IMR-90 (cell line): ENCODE measurements at regions not wholly inside any gene's neighbourhood (a gene's known extent, or its start where the extent isn't known, plus 50 kb on each side); places are given as distances from the start of the nearest gene placed in this dataset.
A peak's percentile ranks its signal among the peaks of the same experiment; 100 is the strongest.

Source experiments
- ATAC-seq: fragments of 200-7000 bp; cut with Tn5 transposase; 2 replicates; pipeline ENCODE4 v1.9.1; 2020; ENCODE audit warnings: low read depth, mild to moderate bottlenecking, moderate library complexity
- BruUV-seq: library from RNA; stranded (reverse); fragments of 400-500 nt; replicated peaks from 2 replicates; lab custom pipeline; 2021; lab: Mats Ljungman, UMichigan
- CTCF ChIA-PET: fragments of 300-600 bp; formaldehyde crosslinking; extraction: SDS; loops from one replicate; lab custom pipeline; 2021; ENCODE audit warnings: antibody characterized with exemption; lab: Yijun Ruan, JAX
- POLR2A ChIA-PET: fragments of 300-600 bp; sonication (Branson Sonifier 250); formaldehyde crosslinking; loops from one replicate; lab custom pipeline; 2022; ENCODE audit warnings: antibody characterized with exemption; ENCODE audit not compliant: unreplicated experiment; lab: Charles Lee
- DNase-seq: peaks from one replicate; pipeline ENCODE4 v3.0.0; 2013
- H2AFZ ChIP-seq: replicated peaks from 2 replicates; pipeline ENCODE3; 2013; ENCODE audit warnings: low read length, mild to moderate bottlenecking; ENCODE audit not compliant: poor library complexity
- H2AK5ac ChIP-seq: 2 replicates; pipeline ENCODE4 v1.6.1; 2013; ENCODE audit warnings: low read depth, low read length, inconsistent platforms
- H2AK9ac ChIP-seq: replicated peaks from 2 replicates; pipeline ENCODE3; 2013; ENCODE audit warnings: mild to moderate bottlenecking, low read depth, low read length, moderate library complexity; ENCODE audit not compliant: poor library complexity
- H2BK120ac ChIP-seq: 2 replicates; pipeline ENCODE4 v1.6.1; 2013; ENCODE audit warnings: low read depth, low read length, inconsistent platforms
- H2BK15ac ChIP-seq: 3 replicates; pipeline ENCODE4 v1.6.1; 2013; ENCODE audit warnings: low read depth, low read length, inconsistent platforms
- H2BK20ac ChIP-seq: 2 replicates; pipeline ENCODE4 v1.6.1; 2013; ENCODE audit warnings: low read depth, mild to moderate bottlenecking, inconsistent platforms, low read length, moderate library complexity
- H2BK5ac ChIP-seq: 2 replicates; pipeline ENCODE4 v1.6.1; 2013; ENCODE audit warnings: mild to moderate bottlenecking, low read depth, low read length, inconsistent platforms; ENCODE audit not compliant: poor library complexity, severe bottlenecking
- H3K14ac ChIP-seq: replicated peaks from 2 replicates; pipeline ENCODE4 v1.6.1; 2013; ENCODE audit warnings: low read depth, low read length, inconsistent platforms
- H3K18ac ChIP-seq: 2 replicates; pipeline ENCODE4 v1.6.1; 2013; ENCODE audit warnings: low read depth, low read length, control low read depth
- H3K23ac ChIP-seq: 2 replicates; pipeline ENCODE4 v1.6.1; 2013; ENCODE audit warnings: low read depth, low read length, inconsistent platforms
- H3K27ac ChIP-seq: 2 replicates; pipeline ENCODE4 v1.5.1; 2013; ENCODE audit warnings: mild to moderate bottlenecking, control low read depth, low read length; ENCODE audit not compliant: insufficient read depth
- H3K27me3 ChIP-seq: 2 replicates; pipeline ENCODE4 v1.6.1; 2013; ENCODE audit warnings: low read length; ENCODE audit not compliant: control insufficient read depth, insufficient read depth
- H3K36me3 ChIP-seq: 2 replicates; pipeline ENCODE4 v1.6.1; 2013; ENCODE audit warnings: low read length, mixed read lengths; ENCODE audit not compliant: control insufficient read depth, insufficient read depth
- H3K4ac ChIP-seq: 2 replicates; pipeline ENCODE4 v1.6.1; 2013; ENCODE audit warnings: low read depth, low read length, inconsistent platforms
- H3K4me1 ChIP-seq: 2 replicates; pipeline ENCODE4 v1.6.1; 2013; ENCODE audit warnings: low read length, mixed read lengths; ENCODE audit not compliant: control insufficient read depth, insufficient read depth
- H3K4me2 ChIP-seq: 2 replicates; pipeline ENCODE4 v1.6.1; 2013; ENCODE audit warnings: low read depth, mild to moderate bottlenecking, control low read depth, low read length, moderate library complexity
- H3K4me3 ChIP-seq: 2 replicates; pipeline ENCODE4 v1.5.1; 2013; ENCODE audit warnings: low read depth, mild to moderate bottlenecking, control low read depth, low read length, moderate library complexity; ENCODE audit not compliant: insufficient read depth
- H3K56ac ChIP-seq: 2 replicates; pipeline ENCODE4 v1.6.1; 2013; ENCODE audit warnings: low read length, inconsistent platforms; ENCODE audit not compliant: insufficient read depth; ENCODE audit errors: extremely low read depth
- H3K79me1 ChIP-seq, 2 experiments: 2 replicates each; pipeline ENCODE4 v1.6.1; 2013; ENCODE audit warnings: low read length in 2 of 2, inconsistent platforms in 1 of 2, low read depth in 1 of 2
- H3K9ac ChIP-seq: 2 replicates; pipeline ENCODE4 v1.6.1; 2013; ENCODE audit warnings: low read depth, low read length, control low read depth
- H3K9me1 ChIP-seq: 2 replicates; pipeline ENCODE4 v1.6.1; 2013; ENCODE audit warnings: low read length, inconsistent platforms; ENCODE audit not compliant: insufficient read depth
- H3K9me3 ChIP-seq: 2 replicates; pipeline ENCODE4 v1.6.1; 2013; ENCODE audit warnings: low read length; ENCODE audit not compliant: control insufficient read depth, insufficient read depth
- H4K20me1 ChIP-seq: 2 replicates; pipeline ENCODE4 v1.6.1; 2013; ENCODE audit warnings: low read length, inconsistent platforms; ENCODE audit not compliant: insufficient read depth
- H4K5ac ChIP-seq: 2 replicates; pipeline ENCODE4 v1.6.1; 2013; ENCODE audit warnings: mild to moderate bottlenecking, low read depth, low read length, control low read depth
- H4K8ac ChIP-seq, 2 experiments: 2 replicates each; pipeline ENCODE4 v1.6.1; 2013; ENCODE audit warnings: low read depth in 2 of 2, low read length in 2 of 2, control low read depth in 1 of 2, inconsistent platforms in 1 of 2
- H4K91ac ChIP-seq: 2 replicates; pipeline ENCODE4 v1.6.1; 2013; ENCODE audit warnings: low read depth, low read length, inconsistent platforms; ENCODE audit not compliant: insufficient read depth
- BHLHE40 ChIP-seq: fragments of 150-350 bp; IDR thresholded peaks from 2 replicates; pipeline ENCODE4 v1.6.1; 2016; ENCODE audit warnings: mild to moderate bottlenecking, low read depth, low read length
- MAFK ChIP-seq: IDR thresholded peaks from 2 replicates; pipeline ENCODE4 v1.6.1; 2012; ENCODE audit warnings: low read depth, low read length, improper control_type of control experiment
- POLR2A ChIP-seq: IDR thresholded peaks from 2 replicates; pipeline ENCODE4 v1.6.1; 2012; ENCODE audit warnings: mild to moderate bottlenecking, low read depth, low read length
- WGBS, 2 experiments: methylation state at CpG; one replicate each; pipeline versions ENCODE4 v1.1.5 to v1.1.7; 2013; ENCODE audit warnings: missing lambda C conversion rate in 2 of 2; ENCODE audit not compliant: insufficient read length in 1 of 2; ENCODE audit errors: extremely low coverage in 2 of 2; 5-methylcytosine and 5-hydroxymethylcytosine counted together
- dilution Hi-C: fragments of 300-500 bp; cut with HindIII; formaldehyde crosslinking; loops from one replicate; pipeline ENCODE4 v1.14.3; 2018; ENCODE audit warnings: low sequenced_read_pairs; ENCODE audit not compliant: unreplicated experiment
- in situ Hi-C: fragments of 300-500 bp; cut with MboI; formaldehyde crosslinking; loops from 3 replicates; pipeline ENCODE4 v1.14.3; 2019; ENCODE audit warnings: low sequenced_read_pairs, inconsistent platforms, mixed read lengths
- intact Hi-C: fragments of 100-400 bp; cut with micrococcal nuclease; formaldehyde crosslinking; loops from 2 replicates; pipeline ENCODE4 v1.10.0; 2022
- TF ChIP-seq, protein P1 (sequence below): fragments of 150-350 bp; IDR thresholded peaks from 2 replicates; pipeline ENCODE4 v1.6.1; 2017; ENCODE audit warnings: mild to moderate bottlenecking, antibody characterized with exemption, low read length, low read depth

DNA sequence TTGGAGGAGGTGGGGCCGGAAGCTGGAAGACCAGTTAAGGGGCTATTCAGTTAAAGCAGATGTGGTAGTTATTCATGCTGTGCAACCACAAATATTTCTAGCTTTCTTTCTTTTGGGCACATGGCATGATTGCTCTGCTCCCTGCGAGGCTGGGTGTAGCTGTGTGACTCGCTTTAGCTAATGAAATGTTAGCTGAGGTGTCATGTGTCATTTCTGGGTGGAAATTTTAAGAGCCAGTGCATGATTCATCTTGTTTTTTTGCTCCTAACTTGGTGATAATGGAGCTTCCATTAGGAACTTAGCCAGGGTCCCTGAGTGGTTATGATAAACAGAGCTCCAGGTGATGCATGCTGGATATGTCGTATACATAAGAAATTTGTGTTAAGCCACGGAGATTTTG lies 300.6 kb downstream of the SATB1 start:
- 82% methylated on average over 2 of the region's 5 CpGs; no CpG with 5 or more reads in 1 of the 2 experiments for WGBS, 2 experiments
- no peak overlapping the region for H4K8ac ChIP-seq
- no peak overlapping the region for H2BK5ac ChIP-seq
- H2AK9ac ChIP-seq: no peak overlapping the region
- H3K4ac ChIP-seq: no peak overlapping the region
- H3K9me3 ChIP-seq: no peaks in the 10 kb centered on the region
- DNase-seq (peak; percentile 67), ATAC-seq (peak; percentile 54)
- no peak overlapping the region for H2AK5ac ChIP-seq
- H2AFZ ChIP-seq: no peak overlapping the region
- ChIA-PET POLR2A (no interaction called here), CTCF (interaction anchor here (0.6 kb wide), 1 partner anchor 678 kb away, joined by 6 read pairs; no protein-coding TSS in a partner anchor)
- H3K14ac ChIP-seq: no peak overlapping the region
- no peak overlapping the region for H3K4me2 ChIP-seq
- H4K20me1 ChIP-seq: no peaks in the 10 kb centered on the region
- in situ Hi-C loops (loop anchor here (25.0 kb wide), 1 partner anchor 487 kb away; no protein-coding TSS in a partner anchor), intact Hi-C loops (no loop called here), dilution Hi-C loops (no loop called here)
- BruUV-seq: no TSS peak
- TF ChIP-seq MAFK (no peak), POLR2A (no peak), BHLHE40 (no peak)
- TF ChIP-seq, protein P1, sequence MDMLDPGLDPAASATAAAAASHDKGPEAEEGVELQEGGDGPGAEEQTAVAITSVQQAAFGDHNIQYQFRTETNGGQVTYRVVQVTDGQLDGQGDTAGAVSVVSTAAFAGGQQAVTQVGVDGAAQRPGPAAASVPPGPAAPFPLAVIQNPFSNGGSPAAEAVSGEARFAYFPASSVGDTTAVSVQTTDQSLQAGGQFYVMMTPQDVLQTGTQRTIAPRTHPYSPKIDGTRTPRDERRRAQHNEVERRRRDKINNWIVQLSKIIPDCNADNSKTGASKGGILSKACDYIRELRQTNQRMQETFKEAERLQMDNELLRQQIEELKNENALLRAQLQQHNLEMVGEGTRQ: peak; percentile 33; the same call in 1 of the 2 replicates
- H2BK20ac ChIP-seq: no peak overlapping the region
- no peaks in the 10 kb centered on the region for H3K27me3 ChIP-seq
- no peak overlapping the region for H2BK15ac ChIP-seq
- peaks cover 2% of the 10 kb centered on the region for H3K4me1 ChIP-seq
- H3K56ac ChIP-seq: no peak overlapping the region
- H4K91ac ChIP-seq: no peak overlapping the region
- no peak overlapping the region for H3K23ac ChIP-seq
- H3K9ac ChIP-seq: no peak overlapping the region
- no peak overlapping the region for H2BK120ac ChIP-seq
- no peaks in the 10 kb centered on the region for H3K9me1 ChIP-seq
- H3K4me3 ChIP-seq: no peak overlapping the region
- H3K18ac ChIP-seq: no peak overlapping the region
- no peaks in the 10 kb centered on the region for H3K36me3 ChIP-seq
- H3K79me1 ChIP-seq: no peaks in the 10 kb centered on the region
- no peak overlapping the region for H4K5ac ChIP-seq
- H3K27ac ChIP-seq: no peak overlapping the region
